Ishikawa (cell line): ENCODE measurements at regions not wholly inside any gene's neighbourhood (a gene's known extent, or its start where the extent isn't known, plus 50 kb on each side); places are given as distances from the start of the nearest gene placed in this dataset.

Source experiments
- CREB1 ChIP-seq: IDR thresholded peaks from 2 replicates; pipeline ENCODE4 v1.6.1; 2012; ENCODE audit warnings: low read depth
- EP300 ChIP-seq: IDR thresholded peaks from 2 replicates; pipeline ENCODE4 v1.6.1; 2012; ENCODE audit warnings: borderline replicate concordance
- FOXM1 ChIP-seq: IDR thresholded peaks from 2 replicates; pipeline ENCODE4 v1.6.1; 2012; ENCODE audit warnings: low read depth, borderline replicate concordance
- RAD21 ChIP-seq: IDR thresholded peaks from 2 replicates; pipeline ENCODE4 v1.6.1; 2012; ENCODE audit warnings: low read depth
- REST ChIP-seq: IDR thresholded peaks from 2 replicates; pipeline ENCODE4 v1.6.1; 2012; ENCODE audit warnings: low read depth, mild to moderate bottlenecking
- USF1 ChIP-seq: IDR thresholded peaks from 2 replicates; pipeline ENCODE4 v1.6.1; 2012

GRCh38 chr2:58938988-58939387 is 697.9 kb upstream of the FANCL start:
- no peak for TF ChIP-seq CREB1
- no peak for TF ChIP-seq USF1
- no peak for TF ChIP-seq RAD21
- TF ChIP-seq EP300: no peak
- no peak for TF ChIP-seq REST
- TF ChIP-seq FOXM1: no peak
